HEK293 (cell line): ENCODE measurements at regions not wholly inside any gene's neighbourhood (a gene's known extent, or its start where the extent isn't known, plus 50 kb on each side); places are given as distances from the start of the nearest gene placed in this dataset.

ENCODE experiments used
- CTCF ChIP-seq: fragments of 450-650 bp; formaldehyde crosslinking; IDR thresholded peaks from 2 replicates; pipeline ENCODE4 v1.5.1; 2016; ENCODE audit warnings: missing biosample characterization, missing genetic modification characterization
- SALL2 ChIP-seq: fragments of 450-650 bp; formaldehyde crosslinking; IDR thresholded peaks from 2 replicates; pipeline ENCODE4 v1.5.0; 2017; ENCODE audit warnings: missing biosample characterization, mild to moderate bottlenecking, missing genetic modification characterization, borderline replicate concordance
- ZBTB49 ChIP-seq: fragments of 450-650 bp; formaldehyde crosslinking; IDR thresholded peaks from 2 replicates; pipeline ENCODE4 v1.5.1; 2016; ENCODE audit warnings: missing biosample characterization, missing genetic modification characterization, low read depth
- ZNF530 ChIP-seq: fragments of 450-650 bp; formaldehyde crosslinking; IDR thresholded peaks from 2 replicates; pipeline ENCODE4 v1.5.1; 2016; ENCODE audit warnings: low read depth, missing biosample characterization, missing genetic modification characterization

GRCh38 chr7:63077841-63078240, 920.8 kb upstream of the ZNF722 start:
- no peak for TF ChIP-seq ZNF530
- no peak for TF ChIP-seq CTCF (tag by site-specific recombination)
- TF ChIP-seq ZBTB49 (tag by site-specific recombination), result no peak
- TF ChIP-seq SALL2 (tag by site-specific recombination), result no peak
